ENCODE measurements at regions not wholly inside any gene's neighbourhood (a gene's known extent, or its start where the extent isn't known, plus 50 kb on each side); places are given as distances from the start of the nearest gene placed in this dataset.
"Not testable (repeated sequence)": the region's sequence is repeated elsewhere in the genome, so short reads cannot be mapped to it uniquely, and the experiment has no call there.

- no peak overlapping the region for H3K27ac ChIP-seq (ENCODE audit: insufficient read length, low read depth, low read length)
- no peak overlapping the region for H2BK120ac ChIP-seq (ENCODE audit: low read depth, low read length, poor library complexity, severe bottlenecking)
- no peaks in the 10 kb centered on the region for H3K23me2 ChIP-seq (ENCODE audit: insufficient read length, low read depth, low read length, poor library complexity, severe bottlenecking)
- H2BK5ac ChIP-seq (ENCODE audit: insufficient read length, low read length), result no peak overlapping the region
- no peak overlapping the region for H3T11ph ChIP-seq (ENCODE audit: low read length)
- no peak overlapping the region for H2BK15ac ChIP-seq (ENCODE audit: low read depth, low read length)
- Mint-ChIP-seq H3K27ac (no peak overlapping the region), H3K4me3 (no peak overlapping the region), H3K9me3 (no peaks in the 10 kb centered on the region), H3K36me3 (ENCODE audit: insufficient read depth in 1 of 3, low read depth in 3 of 3) (no peaks in the 10 kb centered on the region), H3K27me3 (ENCODE audit: low read depth) (no peaks in the 10 kb centered on the region; the same call in 1 of the 2 replicates), H3K4me1 (no peaks in the 10 kb centered on the region)
- no peaks in the 10 kb centered on the region for H3K9me3 ChIP-seq (ENCODE audit: control insufficient read depth, low read depth, low read length)
- H3K56ac ChIP-seq (ENCODE audit: insufficient read length, low read depth, low read length), result no peak overlapping the region
- H3K4me1 ChIP-seq (ENCODE audit: insufficient read depth, low read length), result no peaks in the 10 kb centered on the region
- H4K8ac ChIP-seq (replicated peaks; ENCODE audit: insufficient read length, low read depth, low read length), result no peak overlapping the region
- no peak overlapping the region for H2BK20ac ChIP-seq (ENCODE audit: low read depth, low read length, poor library complexity, severe bottlenecking)
- no peak overlapping the region for H3K4me2 ChIP-seq (ENCODE audit: insufficient read depth, insufficient read length, low read length)
- DNase-seq, result no peak
- H3K18ac ChIP-seq (ENCODE audit: insufficient read length, low read depth, low read length), result no peak overlapping the region
- no peaks in the 10 kb centered on the region for H3K27me3 ChIP-seq (ENCODE audit: insufficient read depth, low read length)
- no peak overlapping the region for H3K23ac ChIP-seq (ENCODE audit: insufficient read length, low read depth, low read length)
- no peaks in the 10 kb centered on the region for H3K79me2 ChIP-seq (ENCODE audit: insufficient read depth, low read length)
- WGBS (ENCODE audit: extremely low coverage, insufficient read length, low lambda C conversion rate), result no CpG with 5 or more reads among the region's 6 CpGs
- H4K91ac ChIP-seq (ENCODE audit: insufficient read length, low read depth, low read length), result no peak overlapping the region
- H2BK12ac ChIP-seq (ENCODE audit: insufficient read length, low read depth, low read length), result no peak overlapping the region
- no peak overlapping the region for H2AFZ ChIP-seq (ENCODE audit: low read length)
- no peak overlapping the region for H3K9ac ChIP-seq (ENCODE audit: extremely low read depth, insufficient read length, low read length)
- H4K20me1 ChIP-seq (ENCODE audit: control insufficient read depth, insufficient read depth, insufficient read length), result no peaks in the 10 kb centered on the region
- H2AK5ac ChIP-seq (ENCODE audit: insufficient read length, low read length), result no peak overlapping the region
- TF ChIP-seq CTCF (conservative IDR thresholded peaks at IDR 0.05), result no peak
- no peak overlapping the region for H4K5ac ChIP-seq (ENCODE audit: insufficient read length, low read depth, low read length)
- H3K4ac ChIP-seq (ENCODE audit: low read depth, low read length), result no peak overlapping the region
- H3K79me1 ChIP-seq (ENCODE audit: insufficient read depth, low read depth, low read length, poor library complexity, severe bottlenecking), result no peaks in the 10 kb centered on the region
- no peak overlapping the region for H3K14ac ChIP-seq (ENCODE audit: insufficient read depth, low read length)
These were observed 98.8 kb upstream of the MMADHC start for GRCh38 chr2:149686136-149687051.

DNA sequence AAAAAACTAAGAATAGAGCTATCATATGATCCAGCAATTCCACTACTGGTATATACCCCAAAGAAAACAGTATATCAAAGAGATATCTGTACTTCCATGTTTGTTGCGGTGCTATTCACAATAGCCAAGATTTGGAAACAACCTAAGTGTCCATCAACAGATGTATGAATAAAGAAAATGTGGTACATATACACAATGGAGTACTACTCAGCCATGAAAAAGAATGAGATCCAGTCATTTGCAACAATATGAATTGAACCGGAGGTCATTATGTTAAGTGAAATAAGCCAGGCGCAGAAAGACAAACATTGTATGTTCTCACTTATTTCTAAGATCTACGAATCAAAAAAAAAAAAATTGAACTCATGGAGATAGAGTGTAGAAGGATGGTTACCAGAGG is 97.8 kb upstream of the MMADHC start:
- not testable (repeated sequence) for H3K79me2 ChIP-seq (ENCODE audit: insufficient read depth, low read length); H3K27ac ChIP-seq (ENCODE audit: insufficient read length, low read depth, low read length); H3K27ac Mint-ChIP-seq; H4K5ac ChIP-seq (ENCODE audit: insufficient read length, low read depth, low read length); H3K79me1 ChIP-seq (ENCODE audit: insufficient read depth, low read depth, low read length, poor library complexity, severe bottlenecking); H2AK5ac ChIP-seq (ENCODE audit: insufficient read length, low read length); H3K27me3 Mint-ChIP-seq (ENCODE audit: low read depth); H3K36me3 Mint-ChIP-seq (ENCODE audit: insufficient read depth in 1 of 3, low read depth in 3 of 3); H3K9ac ChIP-seq (ENCODE audit: extremely low read depth, insufficient read length, low read length); H3K9me3 ChIP-seq (ENCODE audit: control insufficient read depth, low read depth, low read length); H3K18ac ChIP-seq (ENCODE audit: insufficient read length, low read depth, low read length); H3K14ac ChIP-seq (ENCODE audit: insufficient read depth, low read length); H3K4me1 Mint-ChIP-seq; H3K4ac ChIP-seq (ENCODE audit: low read depth, low read length); H3K4me3 Mint-ChIP-seq; H4K8ac ChIP-seq (replicated peaks; ENCODE audit: insufficient read length, low read depth, low read length); H3K27me3 ChIP-seq (ENCODE audit: insufficient read depth, low read length); H3K23me2 ChIP-seq (ENCODE audit: insufficient read length, low read depth, low read length, poor library complexity, severe bottlenecking); H2AFZ ChIP-seq (ENCODE audit: low read length); H2BK15ac ChIP-seq (ENCODE audit: low read depth, low read length); H3T11ph ChIP-seq (ENCODE audit: low read length); H3K56ac ChIP-seq (ENCODE audit: insufficient read length, low read depth, low read length); H2BK12ac ChIP-seq (ENCODE audit: insufficient read length, low read depth, low read length); H2BK5ac ChIP-seq (ENCODE audit: insufficient read length, low read length); H4K91ac ChIP-seq (ENCODE audit: insufficient read length, low read depth, low read length); H4K20me1 ChIP-seq (ENCODE audit: control insufficient read depth, insufficient read depth, insufficient read length); H3K4me1 ChIP-seq (ENCODE audit: insufficient read depth, low read length); H2BK20ac ChIP-seq (ENCODE audit: low read depth, low read length, poor library complexity, severe bottlenecking); H2BK120ac ChIP-seq (ENCODE audit: low read depth, low read length, poor library complexity, severe bottlenecking); H3K9me3 Mint-ChIP-seq; H3K4me2 ChIP-seq (ENCODE audit: insufficient read depth, insufficient read length, low read length); DNase-seq; H3K23ac ChIP-seq (ENCODE audit: insufficient read length, low read depth, low read length)
- no CpG with 5 or more reads among the region's 4 CpGs for WGBS (ENCODE audit: extremely low coverage, insufficient read length, low lambda C conversion rate)
